Sigmoid colon (tissue), 6 donors: ENCODE measurements at regions not wholly inside any gene's neighbourhood (a gene's known extent, or its start where the extent isn't known, plus 50 kb on each side); places are given as distances from the start of the nearest gene placed in this dataset.
"Not testable (repeated sequence)": the region's sequence is repeated elsewhere in the genome, so short reads cannot be mapped to it uniquely, and the experiment has no call there.

Source experiments
- DNase-seq: peaks from one replicate; pipeline ENCODE4 v3.0.0-alpha.2; 2019
- H3K27ac ChIP-seq, 4 donors: fragments of 200-600 bp; sonication (generic); one replicate each; pipeline ENCODE4 v1.5.1; 2016 to 2019; ENCODE audit warnings: mild to moderate bottlenecking in 1 of 4
- H3K27me3 ChIP-seq, 3 donors: fragments of 200-600 bp; sonication (generic); one replicate each; pipeline ENCODE4 v1.5.1; 2019; ENCODE audit warnings: mild to moderate bottlenecking in 1 of 3
- H3K36me3 ChIP-seq, 4 donors: fragments of 200-600 bp; sonication (generic); one replicate each; pipeline ENCODE4 v1.5.1; 2016 to 2019
- H3K4me1 ChIP-seq, 4 donors: fragments of 200-600 bp; sonication (generic); one replicate each; pipeline ENCODE4 v1.5.1; 2017 to 2019
- H3K4me3 ChIP-seq, 4 donors: fragments of 200-600 bp; sonication (generic); one replicate each; pipeline ENCODE4 v1.5.1; 2017 to 2019; ENCODE audit warnings: mild to moderate bottlenecking in 2 of 4, moderate library complexity in 1 of 4
- H3K9me3 ChIP-seq, 4 donors: fragments of 200-600 bp in 3 of 4; sonication (generic) in 3 of 4; one replicate each; pipeline versions ENCODE4 v1.5.1 to v1.6.1; 2013 to 2019
- CTCF ChIP-seq, 4 experiments: fragments of 450-650 bp in 3 of 4; fragments of 200-600 bp in 1 of 4; IDR thresholded peaks; one replicate each; pipeline ENCODE4 v1.5.1; 2016 to 2019; ENCODE audit warnings: antibody characterized with exemption in 4 of 4, mild to moderate bottlenecking in 3 of 4, moderate library complexity in 2 of 4
- EP300 ChIP-seq, 4 donors: sonication (generic); formaldehyde crosslinking; IDR thresholded peaks; one replicate each; pipeline ENCODE4 v1.6.1; 2017; ENCODE audit warnings: antibody characterized with exemption in 4 of 4
- POLR2A ChIP-seq, 2 donors: fragments of 450-650 bp; IDR thresholded peaks; one replicate each; pipeline ENCODE4 v1.6.1; 2016; ENCODE audit warnings: antibody characterized with exemption in 2 of 2, mild to moderate bottlenecking in 2 of 2, moderate library complexity in 2 of 2
- POLR2AphosphoS5 ChIP-seq, 4 donors: sonication (generic); formaldehyde crosslinking; IDR thresholded peaks; one replicate each; pipeline ENCODE4 v1.6.1; 2017; ENCODE audit warnings: antibody characterized with exemption in 4 of 4
- whole genome bisulfite sequencing, 2 donors: extraction: QIAGEN DNeasy Blood & Tissue Kit; methylation state at CpG; one replicate each; pipeline ENCODE4 v1.1.7; 2013; 5-methylcytosine and 5-hydroxymethylcytosine counted together
- intact Hi-C: fragments of 100-400 bp; cut with DNase I; formaldehyde crosslinking; loops from one replicate; pipeline ENCODE4 v1.15.1; 2023
- donor health status: healthy with polysubstance abuse.
- donor health status: healthy.

GRCh38 chr3:166425900-166426611 is 588.8 kb upstream of the BCHE start:
- H3K36me3 ChIP-seq, result no peaks in the 10 kb centered on the region
- TF ChIP-seq POLR2AphosphoS5 (IDR thresholded peaks at IDR 0.05) (no peak), EP300 (IDR thresholded peaks at IDR 0.05) (no peak), POLR2A (IDR thresholded peaks at IDR 0.05) (no peak), CTCF (IDR thresholded peaks at IDR 0.05) (no peak)
- intact Hi-C loops, result no loop called here
- 83 to 87% methylated on average over 4 of the region's 4 CpGs for WGBS, 2 donors
- no peak for DNase-seq
- H3K4me1 ChIP-seq, result no peaks in the 10 kb centered on the region
- no peaks in the 10 kb centered on the region for H3K9me3 ChIP-seq
- H3K27ac ChIP-seq, result no peak overlapping the region
- H3K27me3 ChIP-seq, result no peaks in the 10 kb centered on the region
- no peak overlapping the region for H3K4me3 ChIP-seq

GRCh38 chr3:166425021-166425420 is 587.8 kb upstream of the BCHE start:
- intact Hi-C loops, result no loop called here

GRCh38 chr3:166423824-166424513 is 586.7 kb upstream of the BCHE start:
- H3K36me3 ChIP-seq, DNase-seq, H3K4me1 ChIP-seq, H3K9me3 ChIP-seq, intact Hi-C loops, H3K27ac ChIP-seq, H3K4me3 ChIP-seq, H3K27me3 ChIP-seq: not testable (repeated sequence)
- WGBS, 2 donors, result 91 to 94% methylated on average over 26 of the region's 26 CpGs

More at GRCh38 chr3:166425021-166425420, 587.8 kb upstream of the BCHE start:
- H3K27me3 ChIP-seq, result no peaks in the 10 kb centered on the region
- H3K4me1 ChIP-seq, result no peaks in the 10 kb centered on the region
- TF ChIP-seq POLR2AphosphoS5 (IDR thresholded peaks at IDR 0.05) (no peak), EP300 (IDR thresholded peaks at IDR 0.05) (no peak), CTCF (IDR thresholded peaks at IDR 0.05) (no peak), POLR2A (IDR thresholded peaks at IDR 0.05) (no peak)
- no peak overlapping the region for H3K27ac ChIP-seq
- H3K4me3 ChIP-seq, result no peak overlapping the region
- no peaks in the 10 kb centered on the region for H3K36me3 ChIP-seq
- no peak for DNase-seq
- no peaks in the 10 kb centered on the region for H3K9me3 ChIP-seq

GRCh38 chr3:166422556-166422955 is 585.3 kb upstream of the BCHE start:
- DNase-seq, result no peak
- Histone ChIP-seq H3K27me3 (no peaks in the 10 kb centered on the region), H3K4me1 (no peaks in the 10 kb centered on the region), H3K4me3 (no peak overlapping the region), H3K27ac (no peak overlapping the region), H3K36me3 (no peaks in the 10 kb centered on the region), H3K9me3 (peaks cover 0 to 2% (median 0%) of the 10 kb centered on the region in 4 donors)
- no peak for TF ChIP-seq CTCF (IDR thresholded peaks at IDR 0.05)
- TF ChIP-seq POLR2A (IDR thresholded peaks at IDR 0.05), result no peak
- no peak for TF ChIP-seq EP300 (IDR thresholded peaks at IDR 0.05)
- TF ChIP-seq POLR2AphosphoS5 (IDR thresholded peaks at IDR 0.05), result no peak
- intact Hi-C loops, result no loop called here

GRCh38 chr3:166420071-166420470 is 582.8 kb upstream of the BCHE start:
- Histone ChIP-seq H3K36me3 (no peaks in the 10 kb centered on the region), H3K4me1 (no peaks in the 10 kb centered on the region), H3K9me3 (peaks cover 0 to 2% (median 0%) of the 10 kb centered on the region in 4 donors), H3K27me3 (no peaks in the 10 kb centered on the region), H3K27ac (no peak overlapping the region), H3K4me3 (no peak overlapping the region)
- 84 to 87% methylated on average over 2 of the region's 2 CpGs for WGBS, 2 donors
- intact Hi-C loops, result no loop called here
- no peak for DNase-seq
- TF ChIP-seq CTCF (IDR thresholded peaks at IDR 0.05) (no peak), POLR2A (IDR thresholded peaks at IDR 0.05) (no peak), POLR2AphosphoS5 (IDR thresholded peaks at IDR 0.05) (no peak), EP300 (IDR thresholded peaks at IDR 0.05) (no peak)
